Tibial nerve (tissue), 4 donors: ENCODE measurements at regions not wholly inside any gene's neighbourhood (a gene's known extent, or its start where the extent isn't known, plus 50 kb on each side); places are given as distances from the start of the nearest gene placed in this dataset.

Source experiments
- DNase-seq, 2 donors: peaks; one replicate each; pipeline ENCODE4 v3.0.0-alpha.2; 2019; ENCODE audit warnings: low spot score in 2 of 2
- H3K27ac ChIP-seq, 4 donors: fragments of 200-600 bp; sonication (generic) in 3 of 4; one replicate each; pipeline ENCODE4 v1.5.1; 2017 to 2019; ENCODE audit warnings: mild to moderate bottlenecking in 1 of 4
- H3K27me3 ChIP-seq, 2 donors: fragments of 200-600 bp; sonication (generic) in 1 of 2; one replicate each; pipeline versions ENCODE4 v1.5.1 to v1.6.0; 2017 to 2019
- H3K36me3 ChIP-seq, 3 donors: fragments of 200-600 bp; sonication (generic); one replicate each; pipeline ENCODE4 v1.5.1; 2018 to 2019
- H3K4me1 ChIP-seq, 4 donors: fragments of 200-600 bp; sonication (generic) in 3 of 4; one replicate each; pipeline ENCODE4 v1.5.1; 2017 to 2019
- H3K4me3 ChIP-seq, 4 donors: fragments of 200-600 bp; sonication (generic) in 3 of 4; one replicate each; pipeline ENCODE4 v1.5.1; 2017 to 2019; ENCODE audit warnings: mild to moderate bottlenecking in 1 of 4, moderate library complexity in 1 of 4
- H3K9me3 ChIP-seq, 4 donors: fragments of 200-600 bp; sonication (generic) in 3 of 4; one replicate each; pipeline ENCODE4 v1.5.1; 2017 to 2019
- EP300 ChIP-seq, 2 donors: sonication (generic); formaldehyde crosslinking; IDR thresholded peaks; one replicate each; pipeline ENCODE4 v1.6.1; 2017; ENCODE audit warnings: antibody characterized with exemption in 2 of 2, mild to moderate bottlenecking in 1 of 2
- POLR2A ChIP-seq, 2 donors: fragments of 450-650 bp; IDR thresholded peaks; one replicate each; pipeline ENCODE4 v1.6.1; 2017; ENCODE audit warnings: antibody characterized with exemption in 2 of 2, mild to moderate bottlenecking in 2 of 2, moderate library complexity in 2 of 2
- WGBS, 2 donors: methylation state at CpG; one replicate each; pipeline ENCODE4 v1.1.5; 2018; 5-methylcytosine and 5-hydroxymethylcytosine counted together
- TF ChIP-seq, protein P1 (sequence below), 5 experiments: fragments of 200-600 bp in 3 of 5; fragments of 450-650 bp in 2 of 5; sonication (generic) in 3 of 5; IDR thresholded peaks; one replicate each; pipeline ENCODE4 v1.5.1; 2016 to 2019; ENCODE audit warnings: antibody characterized with exemption in 5 of 5, mild to moderate bottlenecking in 3 of 5, moderate library complexity in 2 of 5

DNA sequence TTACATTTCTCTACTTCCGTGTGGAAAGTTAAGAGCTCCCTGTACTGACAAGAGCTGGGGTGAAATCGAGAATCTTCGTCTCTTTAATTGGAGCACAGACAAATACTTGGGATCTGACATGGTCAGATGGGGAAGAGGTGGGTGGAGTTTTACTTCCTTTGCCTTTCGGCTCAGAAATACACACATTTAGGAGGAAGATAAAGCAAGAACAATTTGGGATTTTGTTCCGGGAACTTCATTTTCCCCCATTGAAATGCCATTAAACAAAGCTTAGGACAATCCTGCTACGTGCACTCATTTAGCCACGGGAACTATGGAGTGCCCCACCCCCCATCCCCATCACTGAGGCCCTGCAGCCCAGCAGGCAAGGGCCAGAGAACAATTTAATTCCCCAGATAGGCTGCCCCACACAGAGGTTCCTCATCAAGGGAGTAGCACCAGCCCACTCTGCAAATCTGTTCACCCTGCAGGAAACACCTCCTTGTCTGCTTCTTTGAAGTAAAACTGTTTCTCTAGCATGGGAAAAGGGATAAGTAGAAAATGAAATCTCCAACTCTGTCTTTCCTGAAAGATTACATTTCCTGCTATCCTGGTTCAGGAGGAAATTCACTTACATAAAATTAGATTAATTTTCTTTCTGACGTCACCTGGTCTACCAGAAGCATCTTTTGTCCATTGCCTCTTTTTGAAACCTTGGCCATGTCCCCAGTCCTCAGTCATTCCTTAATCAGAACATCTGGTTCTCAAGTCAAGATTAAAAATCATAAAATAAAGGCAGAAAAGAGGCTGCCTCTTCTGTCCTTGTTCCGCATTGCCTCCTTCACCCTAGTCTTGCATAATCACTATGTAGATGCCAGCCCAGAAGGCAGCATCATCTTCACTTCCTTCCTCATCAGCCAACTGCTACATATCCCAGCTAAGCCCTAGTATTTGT lies 206.4 kb downstream of the ENC1 start:
- no peaks in the 10 kb centered on the region for H3K9me3 ChIP-seq
- TF ChIP-seq EP300 (IDR thresholded peaks at IDR 0.05): peak in 1 of 2 donors; percentile 50
- TF ChIP-seq POLR2A (IDR thresholded peaks at IDR 0.05): no peak
- TF ChIP-seq, protein P1, sequence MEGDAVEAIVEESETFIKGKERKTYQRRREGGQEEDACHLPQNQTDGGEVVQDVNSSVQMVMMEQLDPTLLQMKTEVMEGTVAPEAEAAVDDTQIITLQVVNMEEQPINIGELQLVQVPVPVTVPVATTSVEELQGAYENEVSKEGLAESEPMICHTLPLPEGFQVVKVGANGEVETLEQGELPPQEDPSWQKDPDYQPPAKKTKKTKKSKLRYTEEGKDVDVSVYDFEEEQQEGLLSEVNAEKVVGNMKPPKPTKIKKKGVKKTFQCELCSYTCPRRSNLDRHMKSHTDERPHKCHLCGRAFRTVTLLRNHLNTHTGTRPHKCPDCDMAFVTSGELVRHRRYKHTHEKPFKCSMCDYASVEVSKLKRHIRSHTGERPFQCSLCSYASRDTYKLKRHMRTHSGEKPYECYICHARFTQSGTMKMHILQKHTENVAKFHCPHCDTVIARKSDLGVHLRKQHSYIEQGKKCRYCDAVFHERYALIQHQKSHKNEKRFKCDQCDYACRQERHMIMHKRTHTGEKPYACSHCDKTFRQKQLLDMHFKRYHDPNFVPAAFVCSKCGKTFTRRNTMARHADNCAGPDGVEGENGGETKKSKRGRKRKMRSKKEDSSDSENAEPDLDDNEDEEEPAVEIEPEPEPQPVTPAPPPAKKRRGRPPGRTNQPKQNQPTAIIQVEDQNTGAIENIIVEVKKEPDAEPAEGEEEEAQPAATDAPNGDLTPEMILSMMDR (IDR thresholded peaks at IDR 0.05): no peak
- H3K27ac ChIP-seq: peak overlapping the region in 1 of 4 donors; percentile 29
- H3K27me3 ChIP-seq: no peaks in the 10 kb centered on the region
- H3K4me3 ChIP-seq: peak overlapping the region in 1 of 4 donors; percentile 21
- no peak for DNase-seq
- WGBS, 2 donors: 21 to 22% methylated on average over 9 of the region's 9 CpGs
- no peaks in the 10 kb centered on the region for H3K36me3 ChIP-seq
- peaks cover 0 to 17% (median 0%) of the 10 kb centered on the region in 4 donors for H3K4me1 ChIP-seq

GRCh38 chr5:74433255-74433895 lies 207.2 kb downstream of the ENC1 start:
- Histone ChIP-seq H3K4me1 (peaks cover 0 to 17% (median 0%) of the 10 kb centered on the region in 4 donors), H3K27me3 (no peaks in the 10 kb centered on the region), H3K27ac (peak overlapping the region in 1 of 4 donors; percentile 29), H3K4me3 (no peak overlapping the region), H3K9me3 (no peaks in the 10 kb centered on the region), H3K36me3 (no peaks in the 10 kb centered on the region)
- TF ChIP-seq POLR2A (IDR thresholded peaks at IDR 0.05) (no peak), EP300 (IDR thresholded peaks at IDR 0.05) (no peak)
- TF ChIP-seq, protein P1 (IDR thresholded peaks at IDR 0.05): no peak
- 38 to 42% methylated on average over 7 of the region's 7 CpGs for WGBS, 2 donors
- no peak for DNase-seq

DNA sequence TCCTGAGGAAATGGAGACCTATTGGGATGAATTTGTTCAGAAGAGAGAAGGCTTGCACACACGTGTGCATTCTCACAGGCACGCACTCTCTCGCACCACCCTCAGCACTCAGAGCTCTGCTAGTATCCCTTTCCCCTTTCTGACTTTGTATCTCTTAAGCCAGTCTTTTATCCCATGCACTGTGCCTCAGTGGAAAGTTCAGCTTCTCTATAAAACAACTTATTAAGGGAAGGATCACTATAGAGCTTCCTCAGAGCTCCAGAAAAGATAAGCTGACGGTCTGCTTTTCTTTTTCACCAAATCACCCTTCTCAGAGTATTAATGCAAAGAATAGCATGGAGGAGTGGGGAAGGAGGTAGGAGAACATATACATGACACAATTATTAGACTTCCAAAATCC lies 207.8 kb downstream of the ENC1 start:
- 81 to 84% methylated on average over 4 of the region's 4 CpGs for WGBS, 2 donors
- Histone ChIP-seq H3K4me3 (no peak overlapping the region), H3K9me3 (no peaks in the 10 kb centered on the region), H3K27me3 (no peaks in the 10 kb centered on the region), H3K4me1 (peaks cover 0 to 17% (median 0%) of the 10 kb centered on the region in 4 donors), H3K36me3 (no peaks in the 10 kb centered on the region), H3K27ac (no peak overlapping the region)
- no peak for DNase-seq
- TF ChIP-seq, protein P1 (IDR thresholded peaks at IDR 0.05): no peak
- TF ChIP-seq POLR2A (IDR thresholded peaks at IDR 0.05) (no peak), EP300 (IDR thresholded peaks at IDR 0.05) (no peak)

- no peaks in the 10 kb centered on the region for H3K9me3 ChIP-seq
- no peak overlapping the region for H3K27ac ChIP-seq
- no peaks in the 10 kb centered on the region for H3K27me3 ChIP-seq
- H3K36me3 ChIP-seq: no peaks in the 10 kb centered on the region
- WGBS, 2 donors: 75 to 77% methylated on average over 7 of the region's 7 CpGs
- TF ChIP-seq POLR2A (IDR thresholded peaks at IDR 0.05): no peak
- TF ChIP-seq, protein P1 (IDR thresholded peaks at IDR 0.05): no peak
- TF ChIP-seq EP300 (IDR thresholded peaks at IDR 0.05): no peak
- DNase-seq: no peak
- peaks cover 0 to 17% (median 0%) of the 10 kb centered on the region in 4 donors for H3K4me1 ChIP-seq
- no peak overlapping the region for H3K4me3 ChIP-seq
These were observed 208.3 kb downstream of the ENC1 start for GRCh38 chr5:74432216-74432615.

DNA sequence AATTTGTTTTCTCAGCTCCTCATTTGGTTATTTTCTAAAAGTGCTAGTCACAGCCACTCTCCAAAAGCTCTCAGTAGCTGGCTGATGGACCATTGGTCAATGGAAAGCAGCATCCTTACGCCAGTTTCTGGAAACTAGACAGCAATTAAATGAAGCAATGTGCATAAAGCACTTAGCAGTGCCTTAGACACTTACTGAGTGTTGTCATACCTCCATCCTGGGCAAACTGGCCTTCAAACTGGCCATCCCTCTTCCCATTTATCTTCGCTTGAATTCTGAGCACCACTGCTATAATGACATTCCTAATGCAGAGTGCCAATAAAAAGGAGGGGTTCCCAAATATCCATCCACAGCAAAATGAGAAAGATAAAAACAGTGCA lies 209.2 kb downstream of the ENC1 start:
- Histone ChIP-seq H3K27me3 (no peaks in the 10 kb centered on the region), H3K4me3 (no peak overlapping the region), H3K36me3 (no peaks in the 10 kb centered on the region), H3K9me3 (no peaks in the 10 kb centered on the region), H3K27ac (no peak overlapping the region), H3K4me1 (peaks cover 0 to 17% (median 0%) of the 10 kb centered on the region in 4 donors)
- no peak for DNase-seq
- TF ChIP-seq EP300 (IDR thresholded peaks at IDR 0.05) (no peak), POLR2A (IDR thresholded peaks at IDR 0.05) (no peak)
- TF ChIP-seq, protein P1 (IDR thresholded peaks at IDR 0.05): no peak
- WGBS, 2 donors: 91 to 93% methylated on average over 2 of the region's 2 CpGs
